ENCODE measurements at regions not wholly inside any gene's neighbourhood (a gene's known extent, or its start where the extent isn't known, plus 50 kb on each side); places are given as distances from the start of the nearest gene placed in this dataset.
"Not testable (repeated sequence)": the region's sequence is repeated elsewhere in the genome, so short reads cannot be mapped to it uniquely, and the experiment has no call there.

- no peak for DNase-seq (ENCODE audit: low read depth)
These were observed 263.7 kb downstream of the TEX29 start for GRCh38 chr13:111584101-111584672.

GRCh38 chr13:111584870-111585269, 264.4 kb downstream of the TEX29 start:
- TF ChIP-seq CTCF (IDR thresholded peaks at IDR 0.05; ENCODE audit: control insufficient read depth, insufficient read depth, low read depth, low read length, missing control alignments), result no peak
- DNase-seq (ENCODE audit: low read depth), result no peak
- H3K4me3 ChIP-seq (ENCODE audit: control insufficient read depth, low read depth, low read length), result no peak overlapping the region

More at GRCh38 chr13:111584101-111584672, 263.7 kb downstream of the TEX29 start:
- no peak for TF ChIP-seq CTCF (IDR thresholded peaks at IDR 0.05; ENCODE audit: control insufficient read depth, insufficient read depth, low read depth, low read length, missing control alignments)
- no peak overlapping the region for H3K4me3 ChIP-seq (ENCODE audit: control insufficient read depth, low read depth, low read length)

GRCh38 chr13:111586291-111586690, 265.8 kb downstream of the TEX29 start:
- no peak for TF ChIP-seq CTCF (IDR thresholded peaks at IDR 0.05; ENCODE audit: control insufficient read depth, insufficient read depth, low read depth, low read length, missing control alignments)
- DNase-seq (ENCODE audit: low read depth), result no peak
- H3K4me3 ChIP-seq (ENCODE audit: control insufficient read depth, low read depth, low read length), result no peak overlapping the region

- DNase-seq (ENCODE audit: low read depth), result no peak
- TF ChIP-seq CTCF (IDR thresholded peaks at IDR 0.05; ENCODE audit: control insufficient read depth, insufficient read depth, low read depth, low read length, missing control alignments), result no peak
- no peak overlapping the region for H3K4me3 ChIP-seq (ENCODE audit: control insufficient read depth, low read depth, low read length)
These were observed 266.8 kb downstream of the TEX29 start for GRCh38 chr13:111587249-111587648.

GRCh38 chr13:111589321-111589720, 268.9 kb downstream of the TEX29 start:
- TF ChIP-seq CTCF (IDR thresholded peaks at IDR 0.05; ENCODE audit: control insufficient read depth, insufficient read depth, low read depth, low read length, missing control alignments), result no peak
- no peak for DNase-seq (ENCODE audit: low read depth)
- no peak overlapping the region for H3K4me3 ChIP-seq (ENCODE audit: control insufficient read depth, low read depth, low read length)

- no peak overlapping the region for H3K4me3 ChIP-seq (ENCODE audit: control insufficient read depth, low read depth, low read length)
- no peak for DNase-seq (ENCODE audit: low read depth)
- TF ChIP-seq CTCF (IDR thresholded peaks at IDR 0.05; ENCODE audit: control insufficient read depth, insufficient read depth, low read depth, low read length, missing control alignments), result no peak
These were observed 269.6 kb downstream of the TEX29 start for GRCh38 chr13:111589992-111590391.

GRCh38 chr13:111590796-111591195, 270.4 kb downstream of the TEX29 start:
- TF ChIP-seq CTCF (IDR thresholded peaks at IDR 0.05; ENCODE audit: control insufficient read depth, insufficient read depth, low read depth, low read length, missing control alignments), result no peak
- H3K4me3 ChIP-seq (ENCODE audit: control insufficient read depth, low read depth, low read length), result no peak overlapping the region
- DNase-seq (ENCODE audit: low read depth), result no peak

- DNase-seq (ENCODE audit: low read depth); H3K4me3 ChIP-seq (ENCODE audit: control insufficient read depth, low read depth, low read length): not testable (repeated sequence)
These were observed 273.0 kb downstream of the TEX29 start for GRCh38 chr13:111593490-111593889.

Measured in AG09309 (cell line).